ENCODE measurements at regions not wholly inside any gene's neighbourhood (a gene's known extent, or its start where the extent isn't known, plus 50 kb on each side); places are given as distances from the start of the nearest gene placed in this dataset.

- DNase-seq (ENCODE audit: insufficient read length, low spot score) (no peak), FAIRE-seq (peak; percentile 35)
- no peak for TF ChIP-seq CTCF (IDR thresholded peaks at IDR 0.05; ENCODE audit: insufficient read depth, missing control alignments)
Measured at GRCh38 chr10:58140691-58141347, 126.9 kb downstream of the IPMK start.

GRCh38 chr10:58140054-58140453 lies 127.6 kb downstream of the IPMK start:
- TF ChIP-seq CTCF (IDR thresholded peaks at IDR 0.05; ENCODE audit: insufficient read depth, missing control alignments), result no peak
- no peak for DNase-seq (ENCODE audit: insufficient read length, low spot score)
- no peak for FAIRE-seq

GRCh38 chr10:58137813-58138212 lies 129.9 kb downstream of the IPMK start:
- DNase-seq (ENCODE audit: insufficient read length, low spot score) (no peak), FAIRE-seq (no peak)

GRCh38 chr10:58115218-58116050 lies 152.3 kb downstream of the IPMK start:
- TF ChIP-seq CTCF (IDR thresholded peaks at IDR 0.05; ENCODE audit: insufficient read depth, missing control alignments), result no peak
- no peak for FAIRE-seq
- DNase-seq (ENCODE audit: insufficient read length, low spot score), result no peak

More at GRCh38 chr10:58137813-58138212, 129.9 kb downstream of the IPMK start:
- TF ChIP-seq CTCF (IDR thresholded peaks at IDR 0.05; ENCODE audit: insufficient read depth, missing control alignments), result no peak

- TF ChIP-seq CTCF (IDR thresholded peaks at IDR 0.05; ENCODE audit: insufficient read depth, missing control alignments), result no peak
- DNase-seq (ENCODE audit: insufficient read length, low spot score) (no peak), FAIRE-seq (no peak)
Measured at GRCh38 chr10:58109731-58110130, 158.0 kb downstream of the IPMK start.

GRCh38 chr10:58107506-58107905 lies 160.2 kb downstream of the IPMK start:
- no peak for DNase-seq (ENCODE audit: insufficient read length, low spot score)
- no peak for FAIRE-seq
- no peak for TF ChIP-seq CTCF (IDR thresholded peaks at IDR 0.05; ENCODE audit: insufficient read depth, missing control alignments)

Data from D721Med (cell line).